CD14-positive monocyte (primary cell): ENCODE measurements at regions not wholly inside any gene's neighbourhood (a gene's known extent, or its start where the extent isn't known, plus 50 kb on each side); places are given as distances from the start of the nearest gene placed in this dataset.

Experiments
- DNase-seq, 3 donors: peaks; one replicate each; pipeline ENCODE4 v3.0.0-alpha.2; 2011 to 2022
- H2AFZ ChIP-seq: 2 replicates; pipeline ENCODE4 v1.6.0; 2012; ENCODE audit warnings: mild to moderate bottlenecking, low read depth, low read length, inconsistent platforms; ENCODE audit not compliant: insufficient read depth, poor library complexity, severe bottlenecking
- H3K27ac ChIP-seq, 2 donors: 1 replicate in 1 of 2; 2 replicates in 1 of 2; pipeline ENCODE4 v1.5.1; 2012 to 2013; ENCODE audit warnings: low read length in 2 of 2, control low read depth in 1 of 2, inconsistent platforms in 1 of 2, low read depth in 1 of 2, mild to moderate bottlenecking in 1 of 2
- H3K27me3 ChIP-seq, 2 donors: one replicate each; pipeline versions ENCODE4 v1.6.0 to v1.6.1; 2011 to 2013; ENCODE audit warnings: low read length in 2 of 2; ENCODE audit not compliant: control insufficient read depth in 2 of 2, insufficient read depth in 2 of 2
- H3K36me3 ChIP-seq, 2 donors: replicated peaks in 1 of 2; 1 replicate in 1 of 2; 2 replicates in 1 of 2; pipeline versions ENCODE4 v1.5.1 to v1.6.1; 2012 to 2013; ENCODE audit warnings: low read length in 2 of 2, control low read depth in 1 of 2, inconsistent platforms in 1 of 2, mild to moderate bottlenecking in 1 of 2; ENCODE audit not compliant: insufficient read depth in 2 of 2, control insufficient read depth in 1 of 2
- H3K4me1 ChIP-seq, 2 donors: 1 replicate in 1 of 2; 2 replicates in 1 of 2; pipeline versions ENCODE4 v1.5.1 to v1.6.1; 2012 to 2013; ENCODE audit warnings: low read length in 2 of 2, control low read depth in 1 of 2, inconsistent platforms in 1 of 2, mild to moderate bottlenecking in 1 of 2, moderate library complexity in 1 of 2; ENCODE audit not compliant: insufficient read depth in 2 of 2, control insufficient read depth in 1 of 2
- H3K4me2 ChIP-seq: replicated peaks from 2 replicates; pipeline ENCODE3; 2012; ENCODE audit warnings: low read length, moderate library complexity, mild to moderate bottlenecking; ENCODE audit not compliant: poor library complexity, severe bottlenecking; ENCODE audit errors: extremely low read depth
- H3K4me3 ChIP-seq, 3 experiments: fragments of 200-600 bp in 1 of 3; sonication (generic) in 1 of 3; replicated peaks in 1 of 3; 1 replicate in 2 of 3; 2 replicates in 1 of 3; pipeline ENCODE4 v1.5.1; 2011 to 2013; ENCODE audit warnings: low read length in 3 of 3, mild to moderate bottlenecking in 3 of 3, control low read depth in 2 of 3, low read depth in 2 of 3, inconsistent platforms in 1 of 3, moderate library complexity in 1 of 3
- H3K79me2 ChIP-seq: 2 replicates; pipeline ENCODE4 v1.6.0; 2012; ENCODE audit warnings: mild to moderate bottlenecking, control low read depth, inconsistent platforms, low read length, moderate library complexity; ENCODE audit not compliant: insufficient read depth
- H3K9ac ChIP-seq: 2 replicates; pipeline ENCODE4 v1.6.0; 2017; ENCODE audit warnings: low read length, mild to moderate bottlenecking; ENCODE audit not compliant: insufficient read depth, poor library complexity, severe bottlenecking
- H3K9me3 ChIP-seq, 2 donors: replicated peaks in 1 of 2; 1 replicate in 1 of 2; 2 replicates in 1 of 2; pipeline versions ENCODE4 v1.5.1 to v1.6.1; 2012 to 2013; ENCODE audit warnings: low read length in 2 of 2, control low read depth in 1 of 2; ENCODE audit not compliant: control insufficient read depth in 1 of 2, insufficient read depth in 1 of 2
- H4K20me1 ChIP-seq: 2 replicates; pipeline ENCODE4 v1.6.0; 2012; ENCODE audit warnings: mild to moderate bottlenecking, low read length, control low read depth, moderate library complexity; ENCODE audit not compliant: insufficient read depth
- H3K27ac Mint-ChIP-seq, 7 donors: one replicate each; pipeline ENCODE4 v1.8.0; 2020; ENCODE audit warnings: mild to moderate bottlenecking in 7 of 7, mixed read lengths in 7 of 7, moderate library complexity in 6 of 7, inconsistent platforms in 2 of 7
- H3K27me3 Mint-ChIP-seq, 3 donors: one replicate each; pipeline ENCODE4 v1.8.0; 2021 to 2022; ENCODE audit warnings: low read depth in 3 of 3, mild to moderate bottlenecking in 3 of 3, mixed read lengths in 3 of 3, moderate library complexity in 3 of 3, inconsistent platforms in 1 of 3
- H3K36me3 Mint-ChIP-seq, 2 donors: one replicate each; pipeline ENCODE4 v1.8.0; 2020; ENCODE audit warnings: mixed read lengths in 2 of 2, inconsistent platforms in 1 of 2, mild to moderate bottlenecking in 1 of 2
- H3K4me1 Mint-ChIP-seq: one replicate; pipeline ENCODE4 v1.8.0; 2020; ENCODE audit warnings: mild to moderate bottlenecking, mixed read lengths
- H3K4me3 Mint-ChIP-seq, 2 donors: one replicate each; pipeline ENCODE4 v1.8.0; 2020; ENCODE audit warnings: mild to moderate bottlenecking in 2 of 2, mixed read lengths in 2 of 2, moderate library complexity in 1 of 2
- H3K9me3 Mint-ChIP-seq, 7 donors: one replicate each; pipeline ENCODE4 v1.8.0; 2020 to 2022; ENCODE audit warnings: mixed read lengths in 7 of 7, mild to moderate bottlenecking in 6 of 7, moderate library complexity in 6 of 7, inconsistent platforms in 2 of 7
- CTCF ChIP-seq: fragments of 200-600 bp; IDR thresholded peaks from one replicate; pipeline ENCODE4 v1.8.0; 2022; ENCODE audit warnings: antibody characterized with exemption, mild to moderate bottlenecking
- WGBS: methylation state at CpG from one replicate; pipeline ENCODE4 v1.1.5; 2013; ENCODE audit warnings: missing lambda C conversion rate; ENCODE audit not compliant: insufficient coverage; 5-methylcytosine and 5-hydroxymethylcytosine counted together
- intact Hi-C, 2 donors: fragments of 100-400 bp; cut with micrococcal nuclease; formaldehyde crosslinking; loops; one replicate each; pipeline versions ENCODE4 v1.15.0 to v1.15.1; 2023

DNA sequence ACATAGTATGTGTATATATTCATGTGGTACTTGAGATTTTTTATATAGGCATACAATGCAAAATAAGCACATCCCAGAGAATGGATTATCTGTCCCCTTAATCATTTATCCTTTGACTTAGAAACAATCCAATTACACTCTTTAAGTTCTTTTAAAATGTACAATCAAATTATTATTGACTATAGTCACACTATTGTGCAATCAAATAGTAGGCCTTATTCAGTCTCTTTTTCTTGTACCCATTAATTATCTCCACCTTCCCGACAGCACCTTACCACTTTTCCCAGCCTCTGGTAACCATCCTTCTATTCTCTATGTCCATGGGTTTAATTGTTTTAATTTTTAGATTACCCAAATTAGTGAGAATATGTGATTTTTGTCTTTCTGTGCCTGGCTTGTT, 914.1 kb downstream of the CCDC85A start:
- intact Hi-C loops: no loop called here
- DNase-seq: no peak
- Histone ChIP-seq H3K27me3 (no peaks in the 10 kb centered on the region), H4K20me1 (no peaks in the 10 kb centered on the region), H3K4me3 (no peak overlapping the region), H3K79me2 (no peaks in the 10 kb centered on the region), H3K4me1 (no peaks in the 10 kb centered on the region), H3K4me2 (no peak overlapping the region), H3K9me3 (peaks cover 4 to 9% of the 10 kb centered on the region in 2 donors), H3K9ac (no peak overlapping the region), H3K27ac (no peak overlapping the region), H2AFZ (no peak overlapping the region), H3K36me3 (no peaks in the 10 kb centered on the region)
- no peak for TF ChIP-seq CTCF
- H3K27ac Mint-ChIP-seq: no peak overlapping the region
- H3K4me1 Mint-ChIP-seq: no peaks in the 10 kb centered on the region
- H3K27me3 Mint-ChIP-seq: peaks cover 0 to 1% (median 0%) of the 10 kb centered on the region in 3 donors
- no CpG with 5 or more reads among the region's 1 CpG for WGBS
- no peak overlapping the region for H3K4me3 Mint-ChIP-seq
- peaks cover 2 to 14% (median 6%) of the 10 kb centered on the region in 7 donors for H3K9me3 Mint-ChIP-seq
- no peaks in the 10 kb centered on the region for H3K36me3 Mint-ChIP-seq

GRCh38 chr2:57100436-57100835, 916.6 kb downstream of the CCDC85A start:
- no peaks in the 10 kb centered on the region for H3K4me1 ChIP-seq
- no peak for TF ChIP-seq CTCF
- no peak overlapping the region for H3K4me3 Mint-ChIP-seq
- peaks cover 2 to 11% (median 3%) of the 10 kb centered on the region in 7 donors for H3K9me3 Mint-ChIP-seq
- H3K9me3 ChIP-seq: peaks cover 0 to 3% of the 10 kb centered on the region in 2 donors
- no peaks in the 10 kb centered on the region for H3K79me2 ChIP-seq
- H3K4me2 ChIP-seq: no peak overlapping the region
- no peaks in the 10 kb centered on the region for H3K4me1 Mint-ChIP-seq
- no peaks in the 10 kb centered on the region for H3K27me3 Mint-ChIP-seq
- H3K36me3 ChIP-seq: no peaks in the 10 kb centered on the region
- H3K27ac Mint-ChIP-seq: no peak overlapping the region
- no peak overlapping the region for H3K9ac ChIP-seq
- no peaks in the 10 kb centered on the region for H3K27me3 ChIP-seq
- no peak for DNase-seq
- no peak overlapping the region for H3K27ac ChIP-seq
- intact Hi-C loops: no loop called here
- H3K36me3 Mint-ChIP-seq: no peaks in the 10 kb centered on the region
- no peaks in the 10 kb centered on the region for H4K20me1 ChIP-seq
- no peak overlapping the region for H2AFZ ChIP-seq
- no peak overlapping the region for H3K4me3 ChIP-seq
